Tibial nerve (tissue), 4 donors: ENCODE measurements at regions not wholly inside any gene's neighbourhood (a gene's known extent, or its start where the extent isn't known, plus 50 kb on each side); places are given as distances from the start of the nearest gene placed in this dataset.

ENCODE experiments used
- DNase-seq, 2 donors: peaks; one replicate each; pipeline ENCODE4 v3.0.0-alpha.2; 2019; ENCODE audit warnings: low spot score in 2 of 2
- H3K27ac ChIP-seq, 4 donors: fragments of 200-600 bp; sonication (generic) in 3 of 4; one replicate each; pipeline ENCODE4 v1.5.1; 2017 to 2019; ENCODE audit warnings: mild to moderate bottlenecking in 1 of 4
- H3K27me3 ChIP-seq, 2 donors: fragments of 200-600 bp; sonication (generic) in 1 of 2; one replicate each; pipeline versions ENCODE4 v1.5.1 to v1.6.0; 2017 to 2019
- H3K36me3 ChIP-seq, 3 donors: fragments of 200-600 bp; sonication (generic); one replicate each; pipeline ENCODE4 v1.5.1; 2018 to 2019
- H3K4me1 ChIP-seq, 4 donors: fragments of 200-600 bp; sonication (generic) in 3 of 4; one replicate each; pipeline ENCODE4 v1.5.1; 2017 to 2019
- H3K4me3 ChIP-seq, 4 donors: fragments of 200-600 bp; sonication (generic) in 3 of 4; one replicate each; pipeline ENCODE4 v1.5.1; 2017 to 2019; ENCODE audit warnings: mild to moderate bottlenecking in 1 of 4, moderate library complexity in 1 of 4
- H3K9me3 ChIP-seq, 4 donors: fragments of 200-600 bp; sonication (generic) in 3 of 4; one replicate each; pipeline ENCODE4 v1.5.1; 2017 to 2019
- CTCF ChIP-seq, 5 experiments: fragments of 200-600 bp in 3 of 5; fragments of 450-650 bp in 2 of 5; sonication (generic) in 3 of 5; IDR thresholded peaks; one replicate each; pipeline ENCODE4 v1.5.1; 2016 to 2019; ENCODE audit warnings: antibody characterized with exemption in 5 of 5, mild to moderate bottlenecking in 3 of 5, moderate library complexity in 2 of 5
- EP300 ChIP-seq, 2 donors: sonication (generic); formaldehyde crosslinking; IDR thresholded peaks; one replicate each; pipeline ENCODE4 v1.6.1; 2017; ENCODE audit warnings: antibody characterized with exemption in 2 of 2, mild to moderate bottlenecking in 1 of 2
- POLR2A ChIP-seq, 2 donors: fragments of 450-650 bp; IDR thresholded peaks; one replicate each; pipeline ENCODE4 v1.6.1; 2017; ENCODE audit warnings: antibody characterized with exemption in 2 of 2, mild to moderate bottlenecking in 2 of 2, moderate library complexity in 2 of 2
- WGBS, 2 donors: methylation state at CpG; one replicate each; pipeline ENCODE4 v1.1.5; 2018; 5-methylcytosine and 5-hydroxymethylcytosine counted together

DNA sequence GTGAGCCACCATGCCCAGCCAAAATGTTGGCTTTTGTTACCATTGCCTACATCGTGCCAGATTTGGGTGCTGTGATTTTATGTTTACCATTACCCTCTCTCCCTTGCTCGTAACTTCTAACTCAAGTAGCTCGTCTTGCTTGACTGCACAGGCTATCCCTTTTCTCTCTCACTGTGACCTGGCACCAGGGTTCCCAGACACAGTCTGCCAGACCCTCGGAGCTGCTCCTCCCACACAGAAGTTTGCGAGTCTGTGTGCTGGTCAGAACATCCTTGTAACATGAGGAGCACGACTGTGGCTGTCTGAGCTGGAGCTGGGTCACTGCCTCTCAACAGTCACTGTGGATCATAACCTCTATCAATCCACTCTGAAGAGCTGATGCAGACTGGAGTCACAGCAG lies 152.5 kb upstream of the ACKR3 start:
- TF ChIP-seq EP300 (IDR thresholded peaks at IDR 0.05) = no peak
- no peak for TF ChIP-seq POLR2A (IDR thresholded peaks at IDR 0.05)
- WGBS, 2 donors = 63 to 72% methylated on average over 6 of the region's 6 CpGs
- DNase-seq = no peak

DNA sequence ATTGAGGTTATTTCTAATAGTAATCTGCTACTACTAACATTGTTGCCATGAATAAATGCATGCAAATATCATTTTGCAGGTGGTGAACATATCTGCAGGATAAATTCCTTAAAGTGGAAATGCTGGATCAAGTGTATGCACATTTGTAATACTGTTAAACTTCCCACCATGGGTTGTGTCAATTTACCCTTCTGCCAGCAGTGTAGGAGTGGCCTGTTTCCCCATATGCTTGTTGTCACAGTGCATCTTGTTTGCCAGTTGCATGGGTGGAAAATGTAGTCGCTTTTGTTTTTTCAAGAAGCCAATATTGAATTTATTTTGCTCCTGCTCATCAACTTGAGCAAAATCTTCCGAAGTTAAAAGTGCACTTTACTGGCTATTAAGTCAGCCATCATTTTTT lies 139.0 kb upstream of the ACKR3 start:
- Histone ChIP-seq H3K4me1 (no peaks in the 10 kb centered on the region), H3K27me3 (no peaks in the 10 kb centered on the region), H3K9me3 (peaks cover 0 to 16% (median 4%) of the 10 kb centered on the region in 4 donors), H3K36me3 (no peaks in the 10 kb centered on the region), H3K27ac (no peak overlapping the region), H3K4me3 (no peak overlapping the region)
- TF ChIP-seq EP300 (IDR thresholded peaks at IDR 0.05) (no peak), POLR2A (IDR thresholded peaks at IDR 0.05) (no peak), CTCF (IDR thresholded peaks at IDR 0.05) (no peak)
- WGBS, 2 donors = 39 to 43% methylated on average over 2 of the region's 2 CpGs
- DNase-seq = no peak

More for the DNA sequence above, 152.5 kb upstream of the ACKR3 start:
- Histone ChIP-seq H3K27ac (no peak overlapping the region), H3K4me3 (no peak overlapping the region), H3K36me3 (no peaks in the 10 kb centered on the region), H3K9me3 (no peaks in the 10 kb centered on the region), H3K27me3 (no peaks in the 10 kb centered on the region), H3K4me1 (peaks cover 0 to 10% (median 0%) of the 10 kb centered on the region in 4 donors)

DNA sequence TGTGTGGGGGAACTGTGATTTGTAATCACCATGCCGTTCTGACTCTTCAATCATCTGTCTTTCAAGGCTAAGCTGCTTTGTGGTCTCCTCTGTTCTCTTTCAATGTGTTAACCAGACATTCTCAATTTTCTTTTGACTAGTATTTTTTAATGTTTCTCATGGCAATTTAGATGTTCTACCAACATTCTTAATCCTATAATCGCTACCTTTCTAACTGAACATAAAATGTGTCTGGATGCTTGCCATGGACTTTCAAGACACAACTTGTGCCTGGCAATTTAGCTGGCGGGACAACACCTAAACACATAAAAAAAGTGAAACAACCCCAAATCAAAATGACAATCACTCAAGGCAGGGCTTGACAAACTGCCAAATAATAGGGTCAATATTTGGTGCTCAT lies 135.0 kb upstream of the ACKR3 start:
- Histone ChIP-seq H3K4me3 (no peak overlapping the region), H3K27ac (no peak overlapping the region), H3K36me3 (no peaks in the 10 kb centered on the region), H3K27me3 (no peaks in the 10 kb centered on the region), H3K9me3 (no peaks in the 10 kb centered on the region), H3K4me1 (no peaks in the 10 kb centered on the region)
- WGBS, 2 donors = 76 to 78% methylated on average over 3 of the region's 3 CpGs
- no peak for DNase-seq
- TF ChIP-seq POLR2A (IDR thresholded peaks at IDR 0.05) (no peak), EP300 (IDR thresholded peaks at IDR 0.05) (no peak), CTCF (IDR thresholded peaks at IDR 0.05) (no peak)

DNA sequence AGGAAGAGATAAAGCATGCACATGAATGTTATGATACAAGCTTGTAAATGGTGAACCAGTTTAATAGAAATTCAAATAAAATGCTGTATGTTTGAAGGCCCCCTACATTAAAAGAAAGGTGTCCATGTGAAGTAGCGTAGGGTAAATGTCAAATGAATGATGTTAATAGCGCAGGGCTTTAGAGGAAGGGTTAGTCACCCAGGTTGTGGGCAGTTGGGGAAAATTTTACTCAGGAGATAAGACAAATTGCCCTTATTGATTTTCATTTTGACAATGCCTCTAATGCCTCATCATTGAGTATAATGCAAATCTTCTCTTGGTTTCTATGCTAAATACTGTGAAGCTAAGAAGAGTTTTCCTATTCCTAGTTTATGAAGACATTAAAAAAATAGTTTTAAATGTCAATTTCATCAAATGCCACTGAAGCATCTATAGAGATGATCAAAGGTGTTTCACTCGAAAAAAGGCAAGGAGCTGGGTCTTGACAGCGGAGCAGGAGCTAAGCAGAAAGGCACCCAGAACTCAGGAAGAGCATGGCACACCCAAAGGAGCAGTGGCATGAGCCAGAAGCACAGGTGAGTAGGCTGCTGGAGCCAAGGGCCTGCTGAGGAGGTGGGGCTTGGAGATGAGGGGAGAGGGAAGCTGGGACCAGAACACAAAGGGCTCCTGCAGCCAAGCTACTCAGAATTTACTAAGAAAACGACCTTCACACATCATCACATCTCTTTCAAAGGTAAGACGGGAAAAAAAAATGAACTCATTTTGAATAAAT lies 129.3 kb upstream of the ACKR3 start:
- Histone ChIP-seq H3K4me1 (no peaks in the 10 kb centered on the region), H3K36me3 (no peaks in the 10 kb centered on the region), H3K9me3 (peaks cover 0 to 3% (median 0%) of the 10 kb centered on the region in 4 donors), H3K27me3 (no peaks in the 10 kb centered on the region), H3K27ac (no peak overlapping the region), H3K4me3 (no peak overlapping the region)
- DNase-seq = no peak
- TF ChIP-seq CTCF (IDR thresholded peaks at IDR 0.05) (no peak), EP300 (IDR thresholded peaks at IDR 0.05) (no peak), POLR2A (IDR thresholded peaks at IDR 0.05) (no peak)
- WGBS, 2 donors = 74 to 77% methylated on average over 6 of the region's 6 CpGs

DNA sequence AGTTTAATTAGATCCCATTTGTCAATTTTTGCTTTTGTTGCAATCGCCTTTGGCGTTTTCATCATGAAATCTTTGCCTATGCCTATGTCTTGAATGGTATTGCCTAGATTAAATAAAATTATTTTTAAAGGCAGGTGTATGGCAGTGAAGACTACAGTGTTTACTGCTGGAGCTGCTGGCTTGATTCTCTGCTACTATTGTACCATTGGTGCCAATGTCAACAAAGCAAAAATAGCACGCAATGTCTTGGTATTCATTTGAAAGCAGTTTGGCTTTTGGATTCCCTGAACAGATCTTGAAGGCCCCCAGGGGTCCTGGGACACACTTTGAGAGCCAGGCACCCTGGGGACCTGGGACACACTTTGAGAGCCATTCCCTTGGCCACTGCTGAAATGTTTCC lies 125.4 kb upstream of the ACKR3 start:
- no peaks in the 10 kb centered on the region for H3K36me3 ChIP-seq
- H3K27me3 ChIP-seq = no peaks in the 10 kb centered on the region
- no peak overlapping the region for H3K27ac ChIP-seq
- H3K4me1 ChIP-seq = no peaks in the 10 kb centered on the region
- 82 to 93% methylated on average over 3 of the region's 3 CpGs for WGBS, 2 donors
- H3K4me3 ChIP-seq = no peak overlapping the region
- TF ChIP-seq POLR2A (IDR thresholded peaks at IDR 0.05) = no peak
- no peak for TF ChIP-seq EP300 (IDR thresholded peaks at IDR 0.05)
- no peak for TF ChIP-seq CTCF (IDR thresholded peaks at IDR 0.05)
- peaks cover 0 to 3% (median 0%) of the 10 kb centered on the region in 4 donors for H3K9me3 ChIP-seq
- DNase-seq = no peak
